GM12878 (cell line): ENCODE measurements at regions not wholly inside any gene's neighbourhood (a gene's known extent, or its start where the extent isn't known, plus 50 kb on each side); places are given as distances from the start of the nearest gene placed in this dataset.

Source experiments
- CREM ChIP-seq: IDR thresholded peaks from 2 replicates; pipeline ENCODE4 v1.6.1; 2014; ENCODE audit warnings: antibody characterized with exemption, low read depth
- CTCF ChIP-seq, 3 experiments: IDR thresholded peaks in 2 of 3; conservative IDR thresholded peaks in 1 of 3; 2 replicates each; pipeline ENCODE4 v1.5.1; 2011; ENCODE audit warnings: low read depth in 3 of 3, low read length in 3 of 3, mild to moderate bottlenecking in 3 of 3, control low read depth in 2 of 3, moderate library complexity in 2 of 3, inconsistent platforms in 1 of 3, mixed read lengths in 1 of 3; ENCODE audit not compliant: control insufficient read depth in 2 of 3, insufficient read depth in 1 of 3; ENCODE audit errors: extremely low read depth in 1 of 3
- MYC ChIP-seq: IDR thresholded peaks from 2 replicates; pipeline ENCODE4 v1.6.1; 2011; ENCODE audit warnings: mild to moderate bottlenecking, low read length, moderate library complexity, inconsistent platforms; ENCODE audit not compliant: insufficient read depth, insufficient replicate concordance, insufficient read length, severe bottlenecking
- POLR2AphosphoS5 ChIP-seq: IDR thresholded peaks from 2 replicates; pipeline ENCODE4 v1.6.1; 2011; ENCODE audit warnings: mild to moderate bottlenecking, low read length, inconsistent platforms
- SMARCA5 ChIP-seq: fragments of 450-650 bp; IDR thresholded peaks from 2 replicates; pipeline ENCODE4 v1.6.1; 2017; ENCODE audit warnings: mild to moderate bottlenecking
- SMC3 ChIP-seq: IDR thresholded peaks from 2 replicates; pipeline ENCODE4 v1.6.1; 2011; ENCODE audit warnings: low read length, improper control_type of control experiment, borderline replicate concordance
- TF ChIP-seq, protein P1 (sequence below): IDR thresholded peaks from 2 replicates; pipeline ENCODE4 v1.6.1; 2012; ENCODE audit warnings: low read depth, low read length, improper control_type of control experiment

DNA sequence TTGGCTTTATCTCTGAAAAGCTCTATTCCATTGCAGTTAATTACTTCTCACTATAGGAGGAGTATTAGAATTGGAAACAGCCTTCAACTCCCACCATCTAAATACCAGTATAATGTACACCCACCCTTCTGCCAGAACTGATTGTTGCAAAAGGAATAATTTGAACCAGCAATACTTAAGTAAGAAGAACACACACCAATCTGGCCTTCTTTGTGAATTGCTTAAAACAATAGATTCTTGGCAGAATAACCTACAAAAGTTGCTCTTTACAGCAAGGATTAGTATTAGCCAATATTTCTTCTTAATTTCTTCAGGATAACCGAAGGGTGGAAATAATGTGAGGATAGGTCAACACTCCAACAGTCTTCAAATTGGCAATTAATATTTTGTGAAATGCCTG lies 54.9 kb upstream of the ADAMTS5 start:
- TF ChIP-seq, protein P1, sequence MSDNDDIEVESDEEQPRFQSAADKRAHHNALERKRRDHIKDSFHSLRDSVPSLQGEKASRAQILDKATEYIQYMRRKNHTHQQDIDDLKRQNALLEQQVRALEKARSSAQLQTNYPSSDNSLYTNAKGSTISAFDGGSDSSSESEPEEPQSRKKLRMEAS, result no peak
- TF ChIP-seq SMC3 (no peak), POLR2AphosphoS5 (no peak), CTCF (IDR thresholded peaks at IDR 0.05 in 2 of 3, conservative IDR thresholded peaks at IDR 0.05 in 1 of 3; ENCODE audit: control insufficient read depth in 2 of 3, extremely low read depth in 1 of 3, insufficient read depth in 1 of 3, low read depth in 3 of 3, low read length in 3 of 3) (no peak), CREM (no peak), SMARCA5 (no peak), MYC (no peak)
